K562 (cell line): ENCODE measurements at regions not wholly inside any gene's neighbourhood (a gene's known extent, or its start where the extent isn't known, plus 50 kb on each side); places are given as distances from the start of the nearest gene placed in this dataset.

Source experiments
- ATAC-seq: fragments of 200-7000 bp; cut with Tn5 transposase; 3 replicates; pipeline ENCODE4 v1.9.1; 2020; ENCODE audit warnings: moderate library complexity
- BruUV-seq: library from RNA; stranded (reverse); fragments of 400-500 nt; replicated peaks from 2 replicates; lab custom pipeline; 2021; lab: Mats Ljungman, UMichigan
- CTCF ChIA-PET: fragments of 300-600 bp; formaldehyde crosslinking; extraction: SDS; loops from one replicate; lab custom pipeline; 2021; ENCODE audit warnings: low intra/inter-chr PET ratio; lab: Yijun Ruan, JAX
- POLR2A ChIA-PET: fragments of 300-600, 350-650 bp; sonication (Branson Sonifier 250); formaldehyde crosslinking; extraction: SDS; loops from one replicate; lab custom pipeline; 2021; ENCODE audit warnings: antibody characterized with exemption, inconsistent platforms; lab: Yijun Ruan, JAX
- DNase-seq, 4 experiments: peaks; one replicate each; pipeline versions ENCODE4 v3.0.0 to v3.0.0-alpha.2; 2011 to 2018; ENCODE audit warnings: low spot score in 3 of 4, mixed read lengths in 3 of 4; ENCODE audit errors: extremely low read depth in 1 of 4
- FAIRE-seq: peaks from 2 replicates; lab custom pipeline; 2011; peaks lifted over from hg19 to GRCh38; lab: Jason Lieb, UNC
- H2AFZ ChIP-seq: 2 replicates; pipeline ENCODE4 v1.6.0; 2011; ENCODE audit warnings: low read depth, low read length, control low read depth, inconsistent platforms
- H3K27ac ChIP-seq: fragments of 200-600 bp; 3 replicates; pipeline ENCODE4 v1.8.0; 2011; ENCODE audit warnings: low read depth, mild to moderate bottlenecking, control low read depth, inconsistent platforms, low read length, moderate library complexity, mixed read lengths; ENCODE audit errors: extremely low read depth
- H3K27me3 ChIP-seq, 2 experiments: fragments of 300-600 bp in 1 of 2; 2 replicates in 1 of 2; 3 replicates in 1 of 2; pipeline versions ENCODE4 v1.6.0 to v1.8.0; 2011; ENCODE audit warnings: inconsistent platforms in 2 of 2, low read length in 2 of 2, mild to moderate bottlenecking in 1 of 2, mixed read lengths in 1 of 2, moderate library complexity in 1 of 2; ENCODE audit not compliant: control insufficient read depth in 2 of 2, insufficient read depth in 2 of 2
- H3K36me3 ChIP-seq: fragments of 300-600 bp; 3 replicates; pipeline ENCODE4 v1.8.0; 2011; ENCODE audit warnings: mild to moderate bottlenecking, low read length, inconsistent platforms; ENCODE audit not compliant: control insufficient read depth, insufficient read depth
- H3K4me1 ChIP-seq, 2 experiments: fragments of 200-600 bp in 1 of 2; replicated peaks in 1 of 2; 2 replicates in 1 of 2; 3 replicates in 1 of 2; pipeline versions ENCODE4 v1.5.1 to v1.8.0; 2011; ENCODE audit warnings: inconsistent platforms in 2 of 2, low read length in 2 of 2, mild to moderate bottlenecking in 1 of 2, mixed read lengths in 1 of 2, moderate library complexity in 1 of 2; ENCODE audit not compliant: control insufficient read depth in 2 of 2, insufficient read depth in 2 of 2
- H3K4me2 ChIP-seq: 2 replicates; pipeline ENCODE4 v1.6.1; 2011; ENCODE audit warnings: low read length, control low read depth, inconsistent platforms, mixed read lengths; ENCODE audit not compliant: insufficient read depth
- H3K4me3 ChIP-seq: fragments of 200-600 bp; sonication (generic), shearing (Covaris generic); 2 replicates; pipeline ENCODE4 v1.5.1; 2016; ENCODE audit warnings: control low read depth, inconsistent platforms
- H3K79me2 ChIP-seq: fragments of 200-600 bp; 3 replicates; pipeline ENCODE4 v1.8.0; 2011; ENCODE audit warnings: low read length, inconsistent platforms; ENCODE audit not compliant: control insufficient read depth, insufficient read depth
- H3K9ac ChIP-seq, 2 experiments: 2 replicates each; pipeline versions ENCODE4 v1.6.0 to v1.6.1; 2011; ENCODE audit warnings: low read depth in 2 of 2, low read length in 2 of 2, control low read depth in 1 of 2, inconsistent platforms in 1 of 2, mild to moderate bottlenecking in 1 of 2, mixed read lengths in 1 of 2; ENCODE audit not compliant: insufficient read depth in 1 of 2
- H3K9me1 ChIP-seq: one replicate; pipeline ENCODE4 v1.6.0; 2011; ENCODE audit warnings: inconsistent platforms, mild to moderate bottlenecking, low read length, moderate library complexity; ENCODE audit not compliant: control insufficient read depth, insufficient read depth
- H3K9me3 ChIP-seq: replicated peaks from 2 replicates; pipeline ENCODE4 v1.5.1; 2011; ENCODE audit warnings: low read depth, low read length, inconsistent platforms; ENCODE audit not compliant: control insufficient read depth, insufficient read depth
- H4K20me1 ChIP-seq: replicated peaks from 2 replicates; pipeline ENCODE4 v1.6.1; 2011; ENCODE audit warnings: low read length, inconsistent platforms, mixed read lengths; ENCODE audit not compliant: control insufficient read depth, insufficient read depth
- ELF4 ChIP-seq: fragments of 450-650 bp; formaldehyde crosslinking; IDR thresholded peaks from 2 replicates; pipeline ENCODE4 v1.4.0; 2022; ENCODE audit warnings: missing genetic modification characterization
- MED1 ChIP-seq: sonication (generic); formaldehyde crosslinking; IDR thresholded peaks from 2 replicates; pipeline ENCODE4 v1.8.1; 2023; ENCODE audit warnings: missing genetic modification reagents, borderline replicate concordance
- MTA1 ChIP-seq: fragments of 450-650 bp; IDR thresholded peaks from 2 replicates; pipeline ENCODE4 v1.6.1; 2017; ENCODE audit warnings: borderline replicate concordance
- NCOA1 ChIP-seq: fragments of 450-650 bp; IDR thresholded peaks from 2 replicates; pipeline ENCODE4 v1.6.1; 2016; ENCODE audit warnings: low read depth
- NCOA2 ChIP-seq, 2 experiments: fragments of 450-650 bp; IDR thresholded peaks; 2 replicates each; pipeline ENCODE4 v1.6.1; 2018; ENCODE audit warnings: mild to moderate bottlenecking in 2 of 2, moderate library complexity in 1 of 2; ENCODE audit not compliant: partially characterized antibody in 2 of 2
- RBM15 ChIP-seq: fragments of 200-400 bp; formaldehyde crosslinking; IDR thresholded peaks from 2 replicates; pipeline ENCODE4 v1.6.1; 2018; ENCODE audit warnings: mild to moderate bottlenecking, low read length, moderate library complexity; ENCODE audit not compliant: insufficient read depth
- SMARCA5 ChIP-seq: fragments of 450-650 bp; IDR thresholded peaks from 2 replicates; pipeline ENCODE4 v1.6.1; 2016
- ZNF77 ChIP-seq: fragments of 250-450 bp; sonication (Bioruptor Pico); IDR thresholded peaks from 2 replicates; pipeline ENCODE4 v1.5.0; 2020
- WGBS: fragments of 100-300 bp; shearing (Covaris generic); methylation state at CpG from one replicate; pipeline ENCODE4 v1.1.6; 2016; ENCODE audit warnings: low coverage, mixed read lengths; ENCODE audit not compliant: insufficient coverage; ENCODE audit errors: missing lambda C conversion rate; 5-methylcytosine and 5-hydroxymethylcytosine counted together
- in situ Hi-C: fragments of 300-500 bp; cut with MboI; formaldehyde crosslinking; loops from 4 replicates; pipeline ENCODE4 v1.15.0; 2018; ENCODE audit warnings: inconsistent platforms, mixed read lengths
- intact Hi-C: fragments of 100-400 bp; cut with micrococcal nuclease; formaldehyde crosslinking; loops from 2 replicates; pipeline ENCODE4 v1.14.2; 2022
- TF ChIP-seq, protein P1 (sequence below): conservative IDR thresholded peaks from 2 replicates; pipeline ENCODE4 v1.6.1; 2011; ENCODE audit warnings: low read depth, mild to moderate bottlenecking, low read length; ENCODE audit not compliant: control insufficient read depth
- TF ChIP-seq, protein P2 (sequence below): fragments of 250-450 bp; sonication (Bioruptor Pico); IDR thresholded peaks from 2 replicates; pipeline ENCODE4 v1.5.0; 2021

DNA sequence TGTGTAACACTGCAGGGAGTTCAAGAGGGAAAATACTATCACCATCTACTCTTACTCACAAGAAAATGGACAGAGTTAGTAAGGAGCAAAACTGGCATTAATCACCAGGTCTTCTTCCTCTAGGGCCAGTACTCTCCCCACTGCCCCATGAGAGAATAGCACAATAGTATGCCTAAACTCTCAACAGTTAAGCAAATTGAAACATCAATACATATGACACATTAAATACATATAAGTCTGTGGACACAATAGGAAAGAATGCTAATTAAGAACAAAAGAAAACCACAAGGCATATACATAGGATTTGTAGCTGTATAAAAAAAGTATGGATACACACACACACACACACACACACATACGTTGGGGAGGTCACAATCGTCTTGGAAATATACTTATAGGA, 197.9 kb upstream of the BDNF start:
- H3K27ac ChIP-seq, result no peak overlapping the region
- ChIA-PET CTCF (no interaction called here), POLR2A (no interaction called here)
- FAIRE-seq (no peak), DNase-seq (no peak), ATAC-seq (no peak)
- no peak overlapping the region for H2AFZ ChIP-seq
- no peaks in the 10 kb centered on the region for H3K4me1 ChIP-seq
- no peaks in the 10 kb centered on the region for H4K20me1 ChIP-seq
- no peak overlapping the region for H3K9ac ChIP-seq
- H3K4me3 ChIP-seq, result no peak overlapping the region
- TF ChIP-seq, protein P1, sequence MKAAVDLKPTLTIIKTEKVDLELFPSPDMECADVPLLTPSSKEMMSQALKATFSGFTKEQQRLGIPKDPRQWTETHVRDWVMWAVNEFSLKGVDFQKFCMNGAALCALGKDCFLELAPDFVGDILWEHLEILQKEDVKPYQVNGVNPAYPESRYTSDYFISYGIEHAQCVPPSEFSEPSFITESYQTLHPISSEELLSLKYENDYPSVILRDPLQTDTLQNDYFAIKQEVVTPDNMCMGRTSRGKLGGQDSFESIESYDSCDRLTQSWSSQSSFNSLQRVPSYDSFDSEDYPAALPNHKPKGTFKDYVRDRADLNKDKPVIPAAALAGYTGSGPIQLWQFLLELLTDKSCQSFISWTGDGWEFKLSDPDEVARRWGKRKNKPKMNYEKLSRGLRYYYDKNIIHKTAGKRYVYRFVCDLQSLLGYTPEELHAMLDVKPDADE, result no peak
- TF ChIP-seq NCOA2 (IDR thresholded peaks at IDR 0.05; ENCODE audit: partially characterized antibody in 2 of 2), result no peak
- TF ChIP-seq, protein P2, sequence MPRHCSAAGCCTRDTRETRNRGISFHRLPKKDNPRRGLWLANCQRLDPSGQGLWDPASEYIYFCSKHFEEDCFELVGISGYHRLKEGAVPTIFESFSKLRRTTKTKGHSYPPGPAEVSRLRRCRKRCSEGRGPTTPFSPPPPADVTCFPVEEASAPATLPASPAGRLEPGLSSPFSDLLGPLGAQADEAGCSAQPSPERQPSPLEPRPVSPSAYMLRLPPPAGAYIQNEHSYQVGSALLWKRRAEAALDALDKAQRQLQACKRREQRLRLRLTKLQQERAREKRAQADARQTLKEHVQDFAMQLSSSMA (CRISPR knock-in tag), result no peak
- no peaks in the 10 kb centered on the region for H3K27me3 ChIP-seq
- in situ Hi-C loops (no loop called here), intact Hi-C loops (no loop called here)
- no TSS peak for BruUV-seq
- H3K9me3 ChIP-seq, result no peaks in the 10 kb centered on the region
- H3K36me3 ChIP-seq, result no peaks in the 10 kb centered on the region
- no peaks in the 10 kb centered on the region for H3K79me2 ChIP-seq
- H3K9me1 ChIP-seq, result no peaks in the 10 kb centered on the region
- WGBS, result 0% methylated on average over 2 of the region's 2 CpGs
- H3K4me2 ChIP-seq, result no peak overlapping the region

DNA sequence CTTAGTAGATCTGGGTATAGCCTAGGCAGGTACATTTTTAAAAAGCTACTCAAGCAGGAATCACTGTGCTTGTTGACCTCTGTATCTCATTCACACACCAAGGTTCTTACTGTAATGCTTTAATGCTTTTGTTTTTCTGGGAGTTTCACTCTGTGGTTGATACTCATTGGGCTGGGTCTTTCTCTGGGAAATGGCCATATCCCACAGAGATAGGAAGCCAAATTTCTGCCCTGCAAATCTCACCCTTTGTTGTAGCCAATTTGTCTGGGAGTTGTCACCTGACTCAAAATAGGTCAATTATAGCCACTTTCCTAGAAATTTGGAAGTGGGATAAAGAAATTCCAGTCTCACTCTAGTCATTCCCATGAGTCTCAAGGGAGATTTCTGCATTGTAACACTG, 195.8 kb upstream of the BDNF start:
- H3K9me1 ChIP-seq, result no peaks in the 10 kb centered on the region
- TF ChIP-seq MED1 (CRISPR knock-in tag) (no peak), MTA1 (no peak), ELF4 (CRISPR knock-in tag) (no peak), RBM15 (no peak), NCOA1 (no peak), SMARCA5 (no peak), ZNF77 (CRISPR knock-in tag) (no peak)
- TF ChIP-seq, all 486 proteins: peak for 0
- no peak overlapping the region for H2AFZ ChIP-seq
- CTCF ChIA-PET, result no interaction called here
- H3K27me3 ChIP-seq, result no peaks in the 10 kb centered on the region
- no TSS peak for BruUV-seq
- FAIRE-seq (no peak), ATAC-seq (no peak), DNase-seq (no peak)
- no peak overlapping the region for H3K4me2 ChIP-seq
- H4K20me1 ChIP-seq, result no peaks in the 10 kb centered on the region
- H3K4me3 ChIP-seq, result no peak overlapping the region
- intact Hi-C loops (no loop called here), in situ Hi-C loops (no loop called here)
- no peak overlapping the region for H3K9ac ChIP-seq
- H3K36me3 ChIP-seq, result no peaks in the 10 kb centered on the region
- no peaks in the 10 kb centered on the region for H3K4me1 ChIP-seq
- H3K9me3 ChIP-seq, result no peaks in the 10 kb centered on the region
- no peaks in the 10 kb centered on the region for H3K79me2 ChIP-seq
- POLR2A ChIA-PET, result no interaction called here
- H3K27ac ChIP-seq, result no peak overlapping the region
